ENCODE measurements at regions not wholly inside any gene's neighbourhood (a gene's known extent, or its start where the extent isn't known, plus 50 kb on each side); places are given as distances from the start of the nearest gene placed in this dataset.

GRCh38 chr3:182400838-182401237, 392.5 kb upstream of the ATP11B start:
- TF ChIP-seq CTCF (IDR thresholded peaks at IDR 0.05; ENCODE audit: insufficient read depth, low read length) (no peak), REST (IDR thresholded peaks at IDR 0.05; ENCODE audit: insufficient replicate concordance, low read depth) (no peak), POLR2AphosphoS5 (IDR thresholded peaks at IDR 0.05; ENCODE audit: low read depth) (no peak)

All from HL-60 (cell line).